SK-N-SH (cell line): ENCODE measurements at regions not wholly inside any gene's neighbourhood (a gene's known extent, or its start where the extent isn't known, plus 50 kb on each side); places are given as distances from the start of the nearest gene placed in this dataset.

Experiments
- CTCF ChIA-PET: fragments of 300-600, 350-600 bp; formaldehyde crosslinking; extraction: SDS; loops from one replicate; lab custom pipeline; 2021; lab: Yijun Ruan, JAX
- POLR2A ChIA-PET: fragments of 350-600 bp; sonication (Branson Sonifier 250); formaldehyde crosslinking; extraction: SDS; loops from one replicate; lab custom pipeline; 2020; ENCODE audit warnings: antibody characterized with exemption, inconsistent platforms; lab: Yijun Ruan, JAX
- DNase-seq: peaks from one replicate; pipeline ENCODE4 v3.0.0; 2012
- H2AFZ ChIP-seq: fragments of 200-600 bp; sonication (generic); 2 replicates; pipeline ENCODE4 v1.8.1; 2016; ENCODE audit warnings: antibody characterized with exemption, mild to moderate bottlenecking, low read depth
- H3F3A ChIP-seq: fragments of 200-600 bp; sonication (generic); replicated peaks from 2 replicates; pipeline ENCODE3; 2016; ENCODE audit warnings: antibody characterized with exemption, mild to moderate bottlenecking; ENCODE audit not compliant: insufficient read depth
- H3K27ac ChIP-seq, 2 experiments: fragments of 200-500 bp in 1 of 2; fragments of 200-600 bp in 1 of 2; sonication (Bioruptor generic) in 1 of 2; sonication (generic), shearing (Covaris generic) in 1 of 2; 2 replicates each; pipeline versions ENCODE4 v1.5.1 to v1.6.1; 2014 to 2016; ENCODE audit warnings: low read depth in 2 of 2, inconsistent platforms in 1 of 2, low read length in 1 of 2, mild to moderate bottlenecking in 1 of 2, mixed read lengths in 1 of 2
- H3K27me3 ChIP-seq: fragments of 200-600 bp; sonication (generic), shearing (Covaris generic); 2 replicates; pipeline ENCODE4 v1.6.1; 2016; ENCODE audit warnings: mixed run types; ENCODE audit not compliant: insufficient read depth
- H3K36me3 ChIP-seq, 2 experiments: fragments of 200-500 bp in 1 of 2; fragments of 200-600 bp in 1 of 2; sonication (Bioruptor generic) in 1 of 2; sonication (generic) in 1 of 2; replicated peaks in 1 of 2; 2 replicates each; pipeline versions ENCODE3 to v1.5.1; 2014 to 2016; ENCODE audit warnings: low read length in 1 of 2, mild to moderate bottlenecking in 1 of 2; ENCODE audit not compliant: insufficient read depth in 2 of 2, control insufficient read depth in 1 of 2
- H3K4me1 ChIP-seq, 2 experiments: fragments of 200-500 bp in 1 of 2; fragments of 200-600 bp in 1 of 2; sonication (Bioruptor generic) in 1 of 2; sonication (generic), shearing (Covaris generic) in 1 of 2; 2 replicates each; pipeline versions ENCODE4 v1.5.1 to v1.6.1; 2014 to 2016; ENCODE audit warnings: low read depth in 1 of 2, low read length in 1 of 2, mixed run types in 1 of 2; ENCODE audit not compliant: insufficient read depth in 2 of 2, control insufficient read depth in 1 of 2
- H3K4me2 ChIP-seq: fragments of 200-600 bp; sonication (generic), shearing (Covaris generic); 2 replicates; pipeline ENCODE4 v1.6.1; 2017; ENCODE audit warnings: mixed run types
- H3K4me3 ChIP-seq, 2 experiments: fragments of 200-500 bp in 1 of 2; fragments of 200-600 bp in 1 of 2; sonication (Bioruptor generic) in 1 of 2; sonication (generic), shearing (Covaris generic) in 1 of 2; 2 replicates each; pipeline versions ENCODE4 v1.5.1 to v1.8.1; 2014 to 2016; ENCODE audit warnings: low read depth in 2 of 2, inconsistent platforms in 1 of 2, low read length in 1 of 2, mild to moderate bottlenecking in 1 of 2, mixed read lengths in 1 of 2, moderate library complexity in 1 of 2
- H3K79me2 ChIP-seq: fragments of 200-600 bp; sonication (generic); 2 replicates; pipeline ENCODE4 v1.8.1; 2017; ENCODE audit warnings: mild to moderate bottlenecking; ENCODE audit not compliant: insufficient read depth
- H3K9ac ChIP-seq: fragments of 200-600 bp; sonication (generic); 2 replicates; pipeline ENCODE4 v1.6.1; 2017; ENCODE audit warnings: mixed run types
- H3K9me2 ChIP-seq: fragments of 200-600 bp; sonication (generic); 2 replicates; pipeline ENCODE4 v1.6.1; 2017; ENCODE audit warnings: mixed run types
- H3K9me3 ChIP-seq: fragments of 200-600 bp; sonication (generic); 2 replicates; pipeline ENCODE4 v1.6.1; 2017; ENCODE audit warnings: mixed run types, mild to moderate bottlenecking, moderate library complexity
- H4K20me1 ChIP-seq: fragments of 200-600 bp; sonication (generic); 2 replicates; pipeline ENCODE4 v1.6.1; 2017; ENCODE audit warnings: mild to moderate bottlenecking, mixed run types; ENCODE audit not compliant: insufficient read depth
- FOXM1 ChIP-seq: IDR thresholded peaks from 2 replicates; pipeline ENCODE4 v1.4.0; 2012; ENCODE audit warnings: low read depth, mild to moderate bottlenecking
- IRF3 ChIP-seq: fragments of 150-350 bp; IDR thresholded peaks from 2 replicates; pipeline ENCODE4 v1.6.1; 2016; ENCODE audit warnings: mild to moderate bottlenecking, low read depth, low read length
- JUND ChIP-seq: IDR thresholded peaks from 2 replicates; pipeline ENCODE4 v1.4.0; 2012
- MAX ChIP-seq: IDR thresholded peaks from 2 replicates; pipeline ENCODE4 v1.4.0; 2012; ENCODE audit warnings: low read depth
- MEF2A ChIP-seq: IDR thresholded peaks from 2 replicates; pipeline ENCODE4 v1.4.0; 2012; ENCODE audit warnings: low read depth, borderline replicate concordance
- NRF1 ChIP-seq: IDR thresholded peaks from 2 replicates; pipeline ENCODE4 v1.6.1; 2012; ENCODE audit warnings: low read depth, mild to moderate bottlenecking, low read length
- PBX3 ChIP-seq: IDR thresholded peaks from 2 replicates; pipeline ENCODE4; 2012
- RFX5 ChIP-seq: IDR thresholded peaks from 2 replicates; pipeline ENCODE4 v1.6.1; 2012; ENCODE audit warnings: mild to moderate bottlenecking, improper control_type of control experiment, low read length
- RXRA ChIP-seq: IDR thresholded peaks from 2 replicates; pipeline ENCODE4 v1.4.0; 2012; ENCODE audit warnings: low read depth, mild to moderate bottlenecking, borderline replicate concordance
- TEAD4 ChIP-seq: IDR thresholded peaks from 2 replicates; pipeline ENCODE4 v1.4.0; 2012; ENCODE audit warnings: mild to moderate bottlenecking, borderline replicate concordance; ENCODE audit not compliant: insufficient read depth
- USF1 ChIP-seq: IDR thresholded peaks from 2 replicates; pipeline ENCODE4 v1.4.0; 2012; ENCODE audit warnings: low read depth, borderline replicate concordance
- YY1 ChIP-seq: IDR thresholded peaks from 2 replicates; pipeline ENCODE4 v1.4.0; 2012; ENCODE audit warnings: low read depth, mild to moderate bottlenecking
- ZBTB33 ChIP-seq: IDR thresholded peaks from 2 replicates; pipeline ENCODE4 v1.4.0; 2012; ENCODE audit warnings: low read depth, borderline replicate concordance
- WGBS: methylation state at CpG from one replicate; pipeline ENCODE4 v1.1.6; 2017; ENCODE audit warnings: low lambda C conversion rate; 5-methylcytosine and 5-hydroxymethylcytosine counted together

- H3K9ac ChIP-seq, result no peak overlapping the region
- no peak for DNase-seq
- H3K9me2 ChIP-seq, result no peaks in the 10 kb centered on the region
- H3K27me3 ChIP-seq, result no peaks in the 10 kb centered on the region
- TF ChIP-seq PBX3 (no peak), IRF3 (no peak), RXRA (no peak)
- no peak overlapping the region for H3K4me3 ChIP-seq
- WGBS, result 37% methylated on average over 4 of the region's 4 CpGs
- no peaks in the 10 kb centered on the region for H4K20me1 ChIP-seq
- POLR2A ChIA-PET, result no interaction called here
- H3K4me1 ChIP-seq, result no peaks in the 10 kb centered on the region
- no peaks in the 10 kb centered on the region for H3K79me2 ChIP-seq
- H3K27ac ChIP-seq, result no peak overlapping the region
- CTCF ChIA-PET, result no interaction called here
- H2AFZ ChIP-seq, result no peak overlapping the region
- H3K36me3 ChIP-seq, result no peaks in the 10 kb centered on the region
- no peaks in the 10 kb centered on the region for H3K9me3 ChIP-seq
- H3F3A ChIP-seq, result no peaks in the 10 kb centered on the region
- H3K4me2 ChIP-seq, result no peak overlapping the region
Observed at GRCh38 chr18:75700561-75700960, 273.1 kb upstream of the SMIM21 start.

- no peaks in the 10 kb centered on the region for H3K79me2 ChIP-seq
- no peak overlapping the region for H3K4me2 ChIP-seq
- H3K4me1 ChIP-seq, result no peaks in the 10 kb centered on the region
- H4K20me1 ChIP-seq, result no peaks in the 10 kb centered on the region
- H3K9me3 ChIP-seq, result no peaks in the 10 kb centered on the region
- WGBS, result 39% methylated on average over 6 of the region's 7 CpGs
- DNase-seq, result no peak
- H3K27me3 ChIP-seq, result no peaks in the 10 kb centered on the region
- H3K9me2 ChIP-seq, result no peaks in the 10 kb centered on the region
- ChIA-PET POLR2A (no interaction called here), CTCF (no interaction called here)
- H3K36me3 ChIP-seq, result no peaks in the 10 kb centered on the region
- H2AFZ ChIP-seq, result no peak overlapping the region
- no peaks in the 10 kb centered on the region for H3F3A ChIP-seq
- H3K4me3 ChIP-seq, result no peak overlapping the region
- no peak overlapping the region for H3K9ac ChIP-seq
- no peak overlapping the region for H3K27ac ChIP-seq
- no peak for TF ChIP-seq IRF3
- no peak for TF ChIP-seq RFX5
- no peak for TF ChIP-seq NRF1
- TF ChIP-seq MAX, result no peak
- no peak for TF ChIP-seq TEAD4
- TF ChIP-seq USF1, result no peak
- TF ChIP-seq FOXM1, result no peak
- TF ChIP-seq JUND, result no peak
- TF ChIP-seq MEF2A, result no peak
- TF ChIP-seq YY1, result no peak
- no peak for TF ChIP-seq ZBTB33
- TF ChIP-seq RXRA, result no peak
- TF ChIP-seq, all 33 proteins: peak for 0
Observed at GRCh38 chr18:75698861-75699260, 271.4 kb upstream of the SMIM21 start.
